ENCODE measurements at regions not wholly inside any gene's neighbourhood (a gene's known extent, or its start where the extent isn't known, plus 50 kb on each side); places are given as distances from the start of the nearest gene placed in this dataset.

DNA sequence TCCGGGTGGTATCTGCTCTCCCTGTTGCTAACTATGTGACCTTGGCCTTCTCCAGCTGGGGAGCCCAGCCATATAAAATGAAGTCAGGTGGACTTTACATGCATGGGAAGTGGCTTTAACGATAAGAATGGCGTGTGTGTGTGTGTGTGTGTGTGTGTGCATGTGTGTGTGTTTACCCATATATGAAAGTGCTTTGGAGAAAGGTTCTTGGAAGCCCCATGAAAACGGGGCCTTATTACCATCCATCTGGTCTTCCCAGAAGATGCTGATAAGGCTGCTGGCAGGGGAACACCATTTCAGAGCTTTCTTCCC is 94.8 kb downstream of the LRRC74A start:
- TF ChIP-seq GATA3 (IDR thresholded peaks at IDR 0.05; ENCODE audit: low read depth, low read length) (no peak), GATA2 (IDR thresholded peaks at IDR 0.05; ENCODE audit: low read depth, low read length) (no peak)
